ENCODE measurements at regions not wholly inside any gene's neighbourhood (a gene's known extent, or its start where the extent isn't known, plus 50 kb on each side); places are given as distances from the start of the nearest gene placed in this dataset.

DNA sequence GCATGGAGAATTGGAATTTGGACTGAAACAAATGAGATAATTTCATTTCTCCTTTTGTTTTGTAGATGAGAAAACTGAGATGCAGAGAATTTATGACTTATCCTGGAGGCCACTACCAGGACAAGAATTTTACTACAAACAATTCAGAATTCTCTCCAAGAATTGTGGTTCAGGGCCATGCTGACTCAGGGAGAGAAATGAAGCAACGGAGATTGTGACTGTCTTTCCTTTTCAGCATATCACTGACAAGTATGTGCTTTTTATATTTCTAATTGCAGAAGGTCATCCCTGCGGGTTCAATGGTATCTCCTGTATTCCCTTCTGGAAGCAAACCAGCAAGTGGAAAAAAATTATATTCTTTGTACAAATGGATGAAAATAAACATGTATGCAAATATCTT lies 170.8 kb upstream of the MITF start:
- 0% methylated on average over 2 of the region's 2 CpGs for WGBS (ENCODE audit: insufficient coverage, low coverage, missing lambda C conversion rate)
- Histone ChIP-seq H4K20me1 (replicated peaks; ENCODE audit: control insufficient read depth, insufficient read depth, low read length) (no peaks in the 10 kb centered on the region), H3K4me2 (ENCODE audit: insufficient read depth, low read length) (no peak overlapping the region), H3K9me3 (replicated peaks; ENCODE audit: control insufficient read depth, insufficient read depth, low read depth, low read length) (no peaks in the 10 kb centered on the region), H3K36me3 (ENCODE audit: control insufficient read depth, insufficient read depth, low read length) (no peaks in the 10 kb centered on the region), H3K4me1 (replicated peaks in 1 of 2; ENCODE audit: control insufficient read depth in 2 of 2, insufficient read depth in 2 of 2, low read length in 2 of 2) (no peaks in the 10 kb centered on the region), H3K79me2 (ENCODE audit: control insufficient read depth, insufficient read depth, low read length) (no peaks in the 10 kb centered on the region), H3K9me1 (ENCODE audit: control insufficient read depth, insufficient read depth, low read length) (no peaks in the 10 kb centered on the region), H2AFZ (ENCODE audit: low read depth, low read length) (no peak overlapping the region), H3K4me3 (no peak overlapping the region), H3K27ac (ENCODE audit: extremely low read depth, low read depth, low read length) (no peak overlapping the region), H3K27me3 (ENCODE audit: control insufficient read depth in 2 of 2, insufficient read depth in 2 of 2, low read length in 2 of 2) (no peaks in the 10 kb centered on the region), H3K9ac (ENCODE audit: insufficient read depth in 1 of 2, low read depth in 2 of 2, low read length in 2 of 2) (no peak overlapping the region)
- in situ Hi-C loops (cut with MboI) (no loop called here), intact Hi-C loops (cut with micrococcal nuclease) (no loop called here)
- ATAC-seq (no peak), DNase-seq (ENCODE audit: extremely low read depth in 1 of 4, low spot score in 3 of 4) (no peak), FAIRE-seq (no peak)
- ChIA-PET CTCF (ENCODE audit: low intra/inter-chr PET ratio) (no interaction called here), POLR2A (no interaction called here)
- BruUV-seq (replicated peaks), result no TSS peak
- TF ChIP-seq ADNP (tag; IDR thresholded peaks at IDR 0.05) (no peak), KLF6 (CRISPR knock-in tag; IDR thresholded peaks at IDR 0.05; ENCODE audit: borderline replicate concordance) (no peak), NFYB (IDR thresholded peaks at IDR 0.05; ENCODE audit: extremely low read depth, insufficient read length) (no peak), CAMTA2 (CRISPR knock-in tag; conservative IDR thresholded peaks at IDR 0.05) (no peak), KDM1A (IDR thresholded peaks at IDR 0.05) (no peak), NUFIP1 (IDR thresholded peaks at IDR 0.05; ENCODE audit: partially characterized antibody) (no peak)
- TF ChIP-seq, protein P1, sequence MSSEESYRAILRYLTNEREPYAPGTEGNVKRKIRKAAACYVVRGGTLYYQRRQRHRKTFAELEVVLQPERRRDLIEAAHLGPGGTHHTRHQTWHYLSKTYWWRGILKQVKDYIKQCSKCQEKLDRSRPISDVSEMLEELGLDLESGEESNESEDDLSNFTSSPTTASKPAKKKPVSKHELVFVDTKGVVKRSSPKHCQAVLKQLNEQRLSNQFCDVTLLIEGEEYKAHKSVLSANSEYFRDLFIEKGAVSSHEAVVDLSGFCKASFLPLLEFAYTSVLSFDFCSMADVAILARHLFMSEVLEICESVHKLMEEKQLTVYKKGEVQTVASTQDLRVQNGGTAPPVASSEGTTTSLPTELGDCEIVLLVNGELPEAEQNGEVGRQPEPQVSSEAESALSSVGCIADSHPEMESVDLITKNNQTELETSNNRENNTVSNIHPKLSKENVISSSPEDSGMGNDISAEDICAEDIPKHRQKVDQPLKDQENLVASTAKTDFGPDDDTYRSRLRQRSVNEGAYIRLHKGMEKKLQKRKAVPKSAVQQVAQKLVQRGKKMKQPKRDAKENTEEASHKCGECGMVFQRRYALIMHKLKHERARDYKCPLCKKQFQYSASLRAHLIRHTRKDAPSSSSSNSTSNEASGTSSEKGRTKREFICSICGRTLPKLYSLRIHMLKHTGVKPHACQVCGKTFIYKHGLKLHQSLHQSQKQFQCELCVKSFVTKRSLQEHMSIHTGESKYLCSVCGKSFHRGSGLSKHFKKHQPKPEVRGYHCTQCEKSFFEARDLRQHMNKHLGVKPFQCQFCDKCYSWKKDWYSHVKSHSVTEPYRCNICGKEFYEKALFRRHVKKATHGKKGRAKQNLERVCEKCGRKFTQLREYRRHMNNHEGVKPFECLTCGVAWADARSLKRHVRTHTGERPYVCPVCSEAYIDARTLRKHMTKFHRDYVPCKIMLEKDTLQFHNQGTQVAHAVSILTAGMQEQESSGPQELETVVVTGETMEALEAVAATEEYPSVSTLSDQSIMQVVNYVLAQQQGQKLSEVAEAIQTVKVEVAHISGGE (CRISPR knock-in tag; IDR thresholded peaks at IDR 0.05), result no peak
- TF ChIP-seq, protein P2, sequence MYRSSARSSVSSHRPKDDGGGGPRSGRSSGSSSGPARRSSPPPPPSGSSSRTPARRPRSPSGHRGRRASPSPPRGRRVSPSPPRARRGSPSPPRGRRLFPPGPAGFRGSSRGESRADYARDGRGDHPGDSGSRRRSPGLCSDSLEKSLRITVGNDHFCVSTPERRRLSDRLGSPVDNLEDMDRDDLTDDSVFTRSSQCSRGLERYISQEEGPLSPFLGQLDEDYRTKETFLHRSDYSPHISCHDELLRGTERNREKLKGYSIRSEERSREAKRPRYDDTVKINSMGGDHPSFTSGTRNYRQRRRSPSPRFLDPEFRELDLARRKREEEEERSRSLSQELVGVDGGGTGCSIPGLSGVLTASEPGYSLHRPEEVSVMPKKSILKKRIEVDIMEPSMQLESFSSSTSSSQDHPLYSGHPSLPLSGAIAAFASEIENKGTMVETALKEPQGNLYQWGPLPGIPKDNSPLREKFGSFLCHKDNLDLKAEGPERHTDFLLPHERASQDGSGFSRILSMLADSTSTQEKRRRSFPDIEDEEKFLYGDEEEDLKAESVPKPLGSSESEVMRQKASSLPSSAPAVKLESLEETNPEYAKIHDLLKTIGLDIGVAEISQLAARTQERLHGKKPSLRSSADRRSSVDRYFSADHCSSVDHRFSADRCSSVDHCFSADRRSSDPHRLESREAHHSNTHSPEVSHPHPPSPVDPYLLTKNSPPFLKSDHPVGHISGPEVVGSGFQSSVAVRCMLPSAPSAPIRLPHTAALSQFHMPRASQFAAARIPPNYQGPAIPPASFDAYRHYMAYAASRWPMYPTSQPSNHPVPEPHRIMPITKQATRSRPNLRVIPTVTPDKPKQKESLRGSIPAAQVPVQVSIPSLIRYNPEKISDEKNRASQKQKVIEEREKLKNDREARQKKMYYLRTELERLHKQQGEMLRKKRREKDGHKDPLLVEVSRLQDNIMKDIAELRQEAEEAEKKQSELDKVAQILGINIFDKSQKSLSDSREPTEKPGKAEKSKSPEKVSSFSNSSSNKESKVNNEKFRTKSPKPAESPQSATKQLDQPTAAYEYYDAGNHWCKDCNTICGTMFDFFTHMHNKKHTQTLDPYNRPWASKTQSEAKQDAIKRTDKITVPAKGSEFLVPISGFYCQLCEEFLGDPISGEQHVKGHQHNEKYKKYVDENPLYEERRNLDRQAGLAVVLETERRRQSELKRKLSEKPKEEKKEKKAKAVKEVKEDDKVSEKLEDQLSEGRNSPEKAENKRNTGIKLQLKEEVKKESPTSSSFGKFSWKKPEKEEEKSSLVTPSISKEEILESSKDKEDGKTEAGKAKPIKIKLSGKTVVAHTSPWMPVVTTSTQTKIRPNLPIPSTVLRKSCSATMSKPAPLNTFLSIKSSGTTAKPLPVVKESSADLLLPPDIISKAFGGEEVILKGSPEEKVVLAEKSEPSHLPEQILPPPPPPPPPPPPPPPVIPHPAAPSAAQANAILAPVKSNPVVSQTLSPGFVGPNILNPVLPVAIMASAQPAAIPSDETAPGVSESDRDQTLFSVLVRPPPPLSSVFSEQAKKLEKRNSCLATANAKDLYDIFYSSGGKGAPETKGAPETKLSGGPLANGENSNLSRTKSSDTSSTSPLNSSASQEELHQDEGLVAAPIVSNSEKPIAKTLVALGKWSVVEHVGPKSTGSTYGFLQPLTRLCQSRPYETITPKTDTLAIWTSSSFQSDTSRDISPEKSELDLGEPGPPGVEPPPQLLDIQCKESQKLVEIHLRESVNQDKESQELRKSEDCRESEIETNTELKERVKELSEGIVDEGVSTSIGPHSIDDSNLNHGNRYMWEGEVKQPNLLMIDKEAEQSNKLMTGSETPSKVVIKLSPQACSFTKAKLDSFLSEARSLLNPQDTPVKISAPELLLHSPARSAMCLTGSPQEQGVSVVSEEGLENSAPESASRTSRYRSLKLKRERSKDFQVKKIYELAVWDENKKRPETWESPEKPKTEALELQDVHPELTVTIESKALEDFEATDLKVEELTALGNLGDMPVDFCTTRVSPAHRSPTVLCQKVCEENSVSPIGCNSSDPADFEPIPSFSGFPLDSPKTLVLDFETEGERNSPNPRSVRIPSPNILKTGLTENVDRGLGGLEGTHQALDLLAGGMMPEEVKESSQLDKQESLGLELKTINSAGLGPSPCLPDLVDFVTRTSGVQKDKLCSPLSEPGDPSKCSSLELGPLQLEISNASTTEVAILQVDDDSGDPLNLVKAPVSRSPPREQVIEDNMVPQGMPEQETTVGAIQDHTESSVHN (IDR thresholded peaks at IDR 0.05; ENCODE audit: borderline replicate concordance in 1 of 2, low read depth in 1 of 2), result no peak
- TF ChIP-seq, protein P3, sequence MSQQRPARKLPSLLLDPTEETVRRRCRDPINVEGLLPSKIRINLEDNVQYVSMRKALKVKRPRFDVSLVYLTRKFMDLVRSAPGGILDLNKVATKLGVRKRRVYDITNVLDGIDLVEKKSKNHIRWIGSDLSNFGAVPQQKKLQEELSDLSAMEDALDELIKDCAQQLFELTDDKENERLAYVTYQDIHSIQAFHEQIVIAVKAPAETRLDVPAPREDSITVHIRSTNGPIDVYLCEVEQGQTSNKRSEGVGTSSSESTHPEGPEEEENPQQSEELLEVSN (IDR thresholded peaks at IDR 0.05; ENCODE audit: borderline replicate concordance in 1 of 2, extremely low read depth in 1 of 2, insufficient read depth in 1 of 2, insufficient read length in 1 of 2, low read depth in 1 of 2, low read length in 1 of 2, poor library complexity in 1 of 2, severe bottlenecking in 1 of 2), result no peak
